Motor neuron (in vitro differentiated cells): ENCODE measurements at regions not wholly inside any gene's neighbourhood (a gene's known extent, or its start where the extent isn't known, plus 50 kb on each side); places are given as distances from the start of the nearest gene placed in this dataset.
"Not testable (repeated sequence)": the region's sequence is repeated elsewhere in the genome, so short reads cannot be mapped to it uniquely, and the experiment has no call there.

Source experiments
- ATAC-seq, 8 experiments: fragments of 200-7000 bp; cut with Tn5 transposase; replicated peaks in 6 of 8; 2 replicates each; pipeline ENCODE4 v1.8.0; 2021; ENCODE audit warnings: mild to moderate bottlenecking in 8 of 8, moderate library complexity in 8 of 8
- H3K27ac ChIP-seq, 2 donors: fragments of 250-450 bp; sonication (Bioruptor Pico); 2 replicates each; pipeline ENCODE4 v1.9.0; 2021; ENCODE audit warnings: antibody characterized with exemption in 2 of 2, mild to moderate bottlenecking in 2 of 2, moderate library complexity in 1 of 2
- H3K4me1 ChIP-seq, 2 donors: fragments of 250-450 bp; sonication (Bioruptor Pico); replicated peaks in 1 of 2; 2 replicates each; pipeline ENCODE4 v1.6.1; 2021; ENCODE audit warnings: antibody characterized with exemption in 2 of 2, mild to moderate bottlenecking in 2 of 2, moderate library complexity in 1 of 2
- H3K4me3 ChIP-seq, 5 donors: fragments of 250-450 bp; sonication (Bioruptor Pico); 2 replicates each; pipeline ENCODE4 v1.9.0; 2021; ENCODE audit warnings: antibody characterized with exemption in 5 of 5, mild to moderate bottlenecking in 5 of 5, moderate library complexity in 4 of 5
- WGBS, 10 experiments: fragments of 450-650 bp; shearing (Covaris generic); methylation state at CpG; one replicate each; pipeline ENCODE4 v1.0.0; 2022; 5-methylcytosine and 5-hydroxymethylcytosine counted together
- in situ Hi-C, 9 experiments: fragments of 400-800 bp; cut with MboI; loops; one replicate each; pipeline ENCODE4 v1.15.0; 2021; ENCODE audit warnings: low sequenced_read_pairs in 9 of 9, low pct_unique_long_range_greater_than_20kb in 2 of 9; ENCODE audit not compliant: unreplicated experiment in 9 of 9

- in situ Hi-C loops, result no loop called here
- H3K4me3 ChIP-seq, result no peak overlapping the region
- H3K4me1 ChIP-seq, result no peaks in the 10 kb centered on the region
- 80 to 89% (median 86%) methylated on average over 1 of the region's 1 CpG; no CpG with 5 or more reads in 7 of the 10 experiments for WGBS, 10 experiments
- ATAC-seq, result no peak
- no peak overlapping the region for H3K27ac ChIP-seq
Measured at GRCh38 chrX:7485061-7485460, 337.1 kb upstream of the PUDP start.

GRCh38 chrX:7480721-7481120 lies 332.8 kb upstream of the PUDP start:
- no peaks in the 10 kb centered on the region for H3K4me1 ChIP-seq
- no peak overlapping the region for H3K4me3 ChIP-seq
- in situ Hi-C loops, result no loop called here
- no peak for ATAC-seq
- H3K27ac ChIP-seq, result no peak overlapping the region
- 50 to 67% (median 59%) methylated on average over 1 to 2 of the region's 2 CpGs; no CpG with 5 or more reads in 7 of the 10 experiments for WGBS, 10 experiments

GRCh38 chrX:7462110-7462509 lies 314.2 kb upstream of the PUDP start:
- in situ Hi-C loops, result no loop called here
- H3K4me3 ChIP-seq, result no peak overlapping the region
- ATAC-seq, result no peak
- 0 to 75% (median 33%) methylated on average over 1 to 5 of the region's 6 CpGs; no CpG with 5 or more reads in 7 of the 10 experiments for WGBS, 10 experiments
- H3K27ac ChIP-seq, result no peak overlapping the region
- H3K4me1 ChIP-seq, result peaks cover 0 to 2% of the 10 kb centered on the region in 2 donors

GRCh38 chrX:7461051-7461450 lies 313.1 kb upstream of the PUDP start:
- H3K4me3 ChIP-seq, ATAC-seq, in situ Hi-C loops, H3K27ac ChIP-seq, H3K4me1 ChIP-seq: not testable (repeated sequence)
- WGBS, 10 experiments, result 75% methylated on average over 2 of the region's 2 CpGs; no CpG with 5 or more reads in 9 of the 10 experiments

GRCh38 chrX:7447801-7448499 lies 300.0 kb upstream of the PUDP start:
- no peak overlapping the region for H3K27ac ChIP-seq
- no peaks in the 10 kb centered on the region for H3K4me1 ChIP-seq
- peak in 3 of 8 experiments; percentile 83 to 91 (median 85) for ATAC-seq
- 0 to 86% (median 30%) methylated on average over 2 to 8 of the region's 8 CpGs; no CpG with 5 or more reads in 2 of the 10 experiments for WGBS, 10 experiments
- H3K4me3 ChIP-seq, result no peak overlapping the region
- in situ Hi-C loops, result no loop called here

- Histone ChIP-seq H3K4me1 (no peaks in the 10 kb centered on the region), H3K27ac (no peak overlapping the region), H3K4me3 (no peak overlapping the region)
- WGBS, 10 experiments, result 44 to 100% (median 84%) methylated on average over 1 to 4 of the region's 4 CpGs; no CpG with 5 or more reads in 4 of the 10 experiments
- ATAC-seq, result no peak
- in situ Hi-C loops, result no loop called here
Measured at GRCh38 chrX:7446815-7447214, 298.9 kb upstream of the PUDP start.

- WGBS, 10 experiments, result 69 to 100% (median 82%) methylated on average over 1 to 2 of the region's 2 CpGs; no CpG with 5 or more reads in 5 of the 10 experiments
- Histone ChIP-seq H3K4me3 (no peak overlapping the region), H3K27ac (no peak overlapping the region), H3K4me1 (no peaks in the 10 kb centered on the region)
- ATAC-seq, result no peak
- in situ Hi-C loops, result no loop called here
Measured at GRCh38 chrX:7444967-7445366, 297.0 kb upstream of the PUDP start.

- ATAC-seq, result no peak
- no peak overlapping the region for H3K4me3 ChIP-seq
- in situ Hi-C loops, result no loop called here
- peaks cover 0 to 6% of the 10 kb centered on the region in 2 donors for H3K4me1 ChIP-seq
- 44 to 100% (median 86%) methylated on average over 2 to 5 of the region's 6 CpGs; no CpG with 5 or more reads in 5 of the 10 experiments for WGBS, 10 experiments
- H3K27ac ChIP-seq, result no peak overlapping the region
Measured at GRCh38 chrX:7441586-7441985, 293.6 kb upstream of the PUDP start.

GRCh38 chrX:7435822-7436221 lies 287.9 kb upstream of the PUDP start:
- Histone ChIP-seq H3K4me3 (no peak overlapping the region), H3K27ac (no peak overlapping the region), H3K4me1 (peaks cover 0 to 6% of the 10 kb centered on the region in 2 donors)
- ATAC-seq, result no peak
- 50 to 100% (median 100%) methylated on average over 1 to 2 of the region's 2 CpGs; no CpG with 5 or more reads in 3 of the 10 experiments for WGBS, 10 experiments
- in situ Hi-C loops, result no loop called here

- ATAC-seq, result no peak
- no peak overlapping the region for H3K27ac ChIP-seq
- no peak overlapping the region for H3K4me3 ChIP-seq
- 34 to 100% (median 92%) methylated on average over 2 of the region's 2 CpGs; no CpG with 5 or more reads in 5 of the 10 experiments for WGBS, 10 experiments
- no peaks in the 10 kb centered on the region for H3K4me1 ChIP-seq
- in situ Hi-C loops, result no loop called here
Measured at GRCh38 chrX:7432901-7433300, 284.9 kb upstream of the PUDP start.

GRCh38 chrX:7420717-7421116 lies 272.8 kb upstream of the PUDP start:
- Histone ChIP-seq H3K4me1 (peaks cover 0 to 3% of the 10 kb centered on the region in 2 donors), H3K4me3 (no peak overlapping the region), H3K27ac (no peak overlapping the region)
- WGBS, 10 experiments, result no CpG with 5 or more reads among the region's 1 CpG
- in situ Hi-C loops, result no loop called here
- ATAC-seq, result no peak

GRCh38 chrX:7414753-7415152 lies 266.8 kb upstream of the PUDP start:
- Histone ChIP-seq H3K4me3 (no peak overlapping the region), H3K4me1 (no peaks in the 10 kb centered on the region), H3K27ac (no peak overlapping the region)
- no peak for ATAC-seq
- in situ Hi-C loops, result no loop called here
- WGBS, 10 experiments, result 44 to 86% (median 81%) methylated on average over 1 to 2 of the region's 2 CpGs; no CpG with 5 or more reads in 3 of the 10 experiments

- Histone ChIP-seq H3K4me1 (no peaks in the 10 kb centered on the region), H3K27ac (no peak overlapping the region), H3K4me3 (no peak overlapping the region)
- ATAC-seq, result no peak
- in situ Hi-C loops, result no loop called here
- WGBS, 10 experiments, result 20 to 100% (median 76%) methylated on average over 1 to 3 of the region's 4 CpGs; no CpG with 5 or more reads in 4 of the 10 experiments
Measured at GRCh38 chrX:7412840-7413239, 264.9 kb upstream of the PUDP start.

GRCh38 chrX:7409866-7410265 lies 261.9 kb upstream of the PUDP start:
- Histone ChIP-seq H3K4me1 (no peaks in the 10 kb centered on the region), H3K4me3 (no peak overlapping the region), H3K27ac (no peak overlapping the region)
- ATAC-seq, result no peak
- in situ Hi-C loops, result no loop called here
- 7 to 100% (median 86%) methylated on average over 1 to 5 of the region's 5 CpGs; no CpG with 5 or more reads in 4 of the 10 experiments for WGBS, 10 experiments
